OCI-LY1 (cell line): ENCODE measurements at regions not wholly inside any gene's neighbourhood (a gene's known extent, or its start where the extent isn't known, plus 50 kb on each side); places are given as distances from the start of the nearest gene placed in this dataset.

Experiments
- CTCF ChIP-seq: fragments of 200-600 bp; sonication (generic), shearing (Covaris generic); IDR thresholded peaks from 2 replicates; pipeline ENCODE4 v1.5.1; 2017; ENCODE audit warnings: mild to moderate bottlenecking, antibody characterized with exemption, low read length, moderate library complexity, mixed read lengths
- EZH2 ChIP-seq: fragments of 200-600 bp; sonication (generic), shearing (Covaris generic); IDR thresholded peaks from 2 replicates; pipeline ENCODE4 v1.8.0; 2017; ENCODE audit warnings: borderline replicate concordance, mixed run types, mild to moderate bottlenecking, antibody characterized with exemption, low read length, moderate library complexity, mixed read lengths

- TF ChIP-seq EZH2: no peak
- TF ChIP-seq CTCF: no peak
These were observed 69.5 kb upstream of the VOPP1 start for GRCh38 chr7:55641811-55642210.
